HG03354 (cell line): ENCODE measurements at regions not wholly inside any gene's neighbourhood (a gene's known extent, or its start where the extent isn't known, plus 50 kb on each side); places are given as distances from the start of the nearest gene placed in this dataset.
A peak's percentile ranks its signal among the peaks of the same experiment; 100 is the strongest.
"Not testable (repeated sequence)": the region's sequence is repeated elsewhere in the genome, so short reads cannot be mapped to it uniquely, and the experiment has no call there.

Experiments used
- ATAC-seq: cut with Tn5 transposase; IDR thresholded peaks from one replicate; pipeline ENCODE4 v1.9.1; 2021; ENCODE audit warnings: mild to moderate bottlenecking; ENCODE audit not compliant: unreplicated experiment, poor library complexity, severe bottlenecking

DNA sequence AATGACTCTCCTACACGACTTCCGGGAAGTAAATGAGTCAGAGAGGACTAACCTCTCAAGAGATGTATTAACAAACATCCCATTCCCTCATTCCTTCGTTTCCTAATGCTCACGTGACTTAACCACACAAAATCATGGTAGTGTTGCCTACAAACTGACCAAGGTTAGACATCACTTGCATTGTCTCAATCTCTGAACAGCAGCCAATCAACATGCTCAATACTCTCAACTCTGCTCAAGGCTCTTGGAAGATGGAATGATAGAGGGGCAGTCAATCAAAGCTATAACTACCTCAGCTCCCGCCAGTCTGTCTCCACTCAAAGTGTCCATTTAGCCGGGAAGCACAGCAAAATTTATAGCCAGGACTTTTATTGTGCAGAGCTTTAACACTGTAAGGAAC lies 143.8 kb upstream of the PIK3R1 start:
- no peak for ATAC-seq

DNA sequence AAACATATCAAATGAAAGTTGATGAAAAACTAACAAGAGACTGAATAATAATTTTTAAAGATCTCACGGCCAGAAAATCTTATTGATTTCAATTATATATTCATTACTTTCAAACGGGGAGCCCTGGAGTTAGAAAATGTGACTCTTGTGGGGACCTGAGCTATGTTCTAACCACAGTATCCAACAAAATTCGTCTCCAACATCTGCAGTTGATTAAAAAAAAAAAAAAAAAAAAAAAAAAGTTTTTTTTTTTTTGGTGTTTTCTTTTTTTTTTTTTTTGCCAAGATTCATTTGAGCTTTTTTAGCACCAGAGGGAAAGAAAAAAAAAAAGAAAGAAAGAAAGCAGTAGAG lies 144.3 kb upstream of the PIK3R1 start:
- no peak for ATAC-seq

GRCh38 chr5:68070591-68071281 lies 144.8 kb upstream of the PIK3R1 start:
- peak; percentile 95 for ATAC-seq

DNA sequence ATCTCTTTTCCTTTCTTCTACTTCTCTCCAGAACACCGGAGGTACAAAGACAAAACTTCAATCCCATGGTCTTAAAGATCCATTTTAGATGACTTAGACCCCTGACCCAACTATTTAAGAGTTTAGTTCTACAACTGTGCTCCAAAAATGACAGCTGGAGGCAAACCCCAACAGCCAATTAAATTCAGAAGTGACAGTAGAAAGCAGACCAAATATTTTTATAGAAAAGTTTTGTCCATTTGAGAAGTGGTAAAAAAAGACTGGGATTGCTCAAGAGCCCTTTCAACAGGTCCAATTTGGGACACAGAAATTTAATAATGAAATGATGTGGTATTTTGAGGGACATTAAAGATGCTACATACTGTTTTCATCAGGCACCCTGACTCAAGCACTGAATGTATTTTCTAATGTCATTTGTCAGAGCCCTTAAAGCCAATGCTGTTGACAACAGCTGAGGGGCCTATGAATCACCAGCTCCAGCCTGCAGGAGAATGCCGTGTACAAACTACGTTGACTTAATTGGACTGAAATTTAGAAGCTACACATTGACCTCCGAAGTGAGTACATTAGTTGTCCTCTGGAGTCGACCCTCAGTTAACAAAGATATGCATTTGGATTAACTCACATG lies 147.5 kb upstream of the PIK3R1 start:
- ATAC-seq = no peak

DNA sequence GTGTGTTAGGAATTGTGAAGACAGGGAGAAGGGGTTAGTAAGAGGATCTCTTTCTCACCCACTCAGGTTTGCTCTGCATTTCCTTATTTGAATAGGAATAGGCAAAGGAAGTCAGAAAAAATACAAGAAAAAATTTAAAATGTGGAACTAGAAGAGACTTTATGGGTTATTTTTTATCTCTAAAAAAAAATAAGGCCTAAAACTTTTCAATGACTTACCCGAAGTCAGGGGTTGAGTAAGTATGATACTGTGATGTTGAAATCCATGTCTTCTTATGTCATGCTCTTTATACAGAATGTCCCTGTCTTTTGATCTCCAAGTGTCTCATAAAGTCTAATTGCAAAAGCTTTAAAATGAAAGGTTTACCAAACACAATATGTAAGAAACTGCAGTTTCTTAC lies 148.3 kb upstream of the PIK3R1 start:
- ATAC-seq = no peak

DNA sequence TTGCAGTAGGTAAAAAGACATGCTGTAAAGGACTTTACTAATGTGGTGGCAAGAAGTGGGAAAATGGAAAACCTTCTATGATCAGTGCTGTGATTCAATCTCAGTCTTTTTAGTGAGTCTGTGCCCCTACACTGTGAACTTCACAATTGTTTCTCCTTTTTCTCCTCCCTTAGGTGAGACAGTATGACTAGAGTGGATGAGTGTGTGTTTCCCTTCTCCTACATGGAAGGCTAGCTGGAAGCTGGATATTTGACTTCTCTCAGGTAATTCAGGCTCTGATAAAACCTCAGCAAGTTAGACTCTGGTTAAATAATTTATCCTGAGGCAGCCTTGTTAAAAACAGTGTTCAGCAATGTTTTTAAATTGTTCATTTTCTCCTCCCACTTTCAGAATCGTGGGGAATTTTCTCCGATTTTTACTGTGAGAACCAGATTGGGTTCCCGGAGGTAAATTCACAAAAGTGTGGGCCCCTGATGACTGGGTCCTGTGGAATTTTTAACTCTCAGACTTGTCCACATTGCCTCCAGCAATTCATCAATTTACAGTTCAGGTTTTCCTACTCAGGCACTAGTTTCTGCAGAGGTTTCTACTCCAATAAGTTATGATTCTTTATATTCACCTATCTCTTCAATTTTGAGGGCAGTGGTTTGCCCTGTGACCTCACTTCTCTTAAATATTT lies 149.1 kb upstream of the PIK3R1 start:
- ATAC-seq = no peak

DNA sequence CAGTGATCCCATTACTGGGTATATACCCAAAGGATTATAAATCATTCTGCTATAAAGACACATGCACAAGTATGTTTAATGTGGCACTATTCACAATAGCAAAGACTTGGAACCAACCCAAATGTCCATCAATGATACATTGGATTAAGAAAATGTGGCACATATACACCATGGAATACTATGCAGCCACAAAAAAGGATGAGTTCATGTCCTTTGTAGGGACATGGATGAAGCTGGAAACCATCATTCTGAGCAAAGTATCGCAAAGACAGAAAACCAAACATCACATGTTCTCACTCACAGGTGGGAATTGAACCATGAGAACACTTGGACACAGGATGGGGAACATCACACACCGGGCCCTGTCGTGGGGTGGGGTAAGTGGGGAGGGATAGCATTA lies 150.2 kb upstream of the PIK3R1 start:
- not testable (repeated sequence) for ATAC-seq

DNA sequence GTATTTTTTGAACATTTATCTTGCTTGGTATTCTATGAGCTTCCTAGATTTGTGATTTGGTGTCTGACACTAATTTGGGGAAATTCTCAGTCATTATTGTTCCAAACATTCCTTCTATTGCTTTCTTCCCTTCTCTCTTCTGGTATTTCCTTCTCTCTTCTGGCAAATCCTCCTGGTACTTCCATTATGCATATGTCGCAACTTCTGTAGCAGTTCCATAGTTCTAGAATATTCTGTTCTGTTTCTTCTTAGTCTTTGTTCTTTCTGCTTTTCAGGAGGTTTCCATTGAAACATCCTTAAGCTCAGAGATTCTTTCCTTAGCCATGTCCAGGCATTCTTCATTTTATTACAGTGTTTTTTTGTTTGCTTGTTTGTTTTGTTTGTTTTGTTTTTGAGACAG lies 155.2 kb upstream of the PIK3R1 start:
- ATAC-seq = no peak

- ATAC-seq = no peak
These were observed 158.4 kb upstream of the PIK3R1 start for GRCh38 chr5:68057191-68057590.

DNA sequence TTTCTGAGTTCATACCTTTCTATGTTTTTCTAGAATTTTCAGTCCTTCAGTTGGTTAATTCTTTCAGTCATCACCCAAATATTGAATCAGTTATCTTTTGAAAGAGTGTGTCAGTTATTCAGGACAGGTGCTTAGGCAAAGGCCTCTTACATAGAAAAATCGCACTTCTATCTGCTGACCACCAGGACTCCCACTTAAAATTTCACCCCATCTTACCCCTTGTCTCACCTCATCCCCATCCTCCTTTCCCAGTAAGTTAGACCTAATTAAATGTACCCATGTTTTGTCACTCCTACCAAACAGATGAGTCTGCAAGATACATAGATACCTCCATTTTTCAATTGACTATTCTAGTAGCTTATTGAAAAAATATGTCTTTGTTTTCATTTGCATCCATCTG lies 159.9 kb upstream of the PIK3R1 start:
- no peak for ATAC-seq

DNA sequence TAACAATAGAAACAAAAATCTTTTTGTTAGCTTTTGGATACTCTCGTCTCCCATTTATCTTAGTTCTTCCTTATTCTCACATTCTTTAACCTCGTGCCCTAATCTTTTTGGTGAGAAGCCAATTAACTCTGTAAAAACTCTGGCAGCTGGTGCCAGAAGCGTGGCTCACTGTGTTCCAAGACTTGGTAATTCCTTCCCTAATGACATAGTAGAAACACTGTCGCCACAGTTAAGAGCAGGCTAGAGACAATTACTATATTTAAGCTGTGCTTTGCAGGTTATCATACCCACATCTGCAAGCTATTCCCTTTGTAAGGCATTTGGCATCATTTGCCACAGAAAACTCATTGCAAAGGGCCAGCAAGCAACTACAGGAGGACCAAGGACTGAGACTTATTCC lies 160.9 kb upstream of the PIK3R1 start:
- ATAC-seq = no peak

DNA sequence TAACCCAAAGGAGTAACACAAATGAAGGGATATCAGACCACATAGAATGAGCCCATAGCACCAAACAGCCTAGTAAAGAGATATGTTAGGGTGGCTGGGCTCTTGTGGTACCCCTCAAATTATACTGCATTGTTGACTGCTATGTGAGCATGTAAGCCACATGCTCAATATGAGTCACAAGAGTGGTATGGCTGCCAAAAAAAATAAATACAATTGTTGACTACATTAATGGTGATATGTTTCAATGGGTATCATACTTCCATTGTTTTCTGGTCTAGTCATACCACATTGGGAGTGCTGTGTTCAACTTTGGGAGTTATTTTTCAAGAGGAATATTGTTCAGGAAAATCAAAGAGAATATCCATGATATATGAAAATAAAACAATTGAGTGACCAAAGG lies 162.4 kb upstream of the PIK3R1 start:
- no peak for ATAC-seq

DNA sequence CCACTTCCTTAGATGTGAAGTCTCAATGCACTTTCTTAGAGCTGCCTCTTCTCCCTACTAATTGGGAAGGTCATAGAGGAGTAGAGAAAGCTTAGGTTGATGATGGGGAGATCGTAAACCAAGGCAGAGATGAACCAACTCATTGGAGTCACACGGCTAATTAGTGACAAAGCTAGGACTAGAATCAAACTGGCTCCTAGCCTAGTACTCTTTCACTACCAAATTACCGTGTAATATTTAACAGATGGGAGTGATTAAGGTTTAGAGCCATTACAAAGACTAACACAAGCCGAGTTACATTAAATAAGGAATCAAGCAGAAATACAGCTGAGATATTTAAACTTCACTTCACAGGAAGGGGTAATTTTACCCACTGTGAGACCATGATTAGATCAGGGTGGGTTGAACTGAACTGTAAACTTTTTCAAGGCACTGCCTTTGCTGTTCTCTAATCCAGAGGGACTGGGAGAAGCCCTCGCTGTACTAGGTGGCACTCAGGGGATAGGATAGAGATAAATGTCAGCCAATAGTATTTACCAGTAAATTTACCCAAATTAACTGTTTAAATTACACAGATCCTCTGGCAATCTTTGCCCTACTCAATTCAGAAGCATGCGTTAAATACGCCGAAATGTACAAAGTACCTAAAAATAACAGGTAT lies 166.4 kb upstream of the PIK3R1 start:
- no peak for ATAC-seq

DNA sequence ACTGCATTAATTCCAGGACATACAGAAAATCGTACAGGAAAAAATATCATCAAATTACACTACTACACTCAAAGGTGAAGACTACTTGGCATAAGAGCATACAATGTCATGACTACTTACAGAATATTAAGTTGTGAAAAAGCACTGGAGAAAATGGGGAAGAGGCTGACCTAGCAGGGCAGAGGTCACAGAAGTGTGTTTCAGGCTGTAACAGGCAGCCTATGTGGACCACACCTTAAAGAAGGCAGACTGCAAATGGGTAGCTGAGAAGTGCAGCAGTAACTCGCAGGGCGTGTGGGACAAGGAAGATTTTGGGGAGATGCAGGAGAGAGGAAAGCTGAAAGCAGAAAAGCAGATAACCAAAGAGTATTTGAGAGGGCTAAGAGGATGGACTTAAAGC lies 167.0 kb upstream of the PIK3R1 start:
- no peak for ATAC-seq

GRCh38 chr5:68048054-68048453 lies 167.5 kb upstream of the PIK3R1 start:
- not testable (repeated sequence) for ATAC-seq

DNA sequence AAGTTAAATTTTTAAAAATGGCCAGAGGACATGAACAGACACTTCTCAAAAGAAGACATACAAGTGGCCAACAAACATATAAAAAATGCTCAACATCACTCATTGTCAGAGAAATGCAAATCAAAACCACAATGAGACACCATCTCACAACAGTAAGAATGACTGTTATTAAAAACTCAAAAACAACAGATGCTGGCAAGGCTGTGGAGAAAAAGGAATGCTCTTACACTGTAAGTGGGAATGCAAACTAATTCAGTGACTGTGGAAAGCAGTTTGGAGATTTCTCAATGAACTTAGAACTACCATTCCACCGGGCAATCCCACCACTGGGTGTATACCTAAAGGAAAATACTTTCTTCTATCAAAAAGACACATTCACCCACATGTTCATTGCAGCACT lies 168.5 kb upstream of the PIK3R1 start:
- ATAC-seq = no peak

DNA sequence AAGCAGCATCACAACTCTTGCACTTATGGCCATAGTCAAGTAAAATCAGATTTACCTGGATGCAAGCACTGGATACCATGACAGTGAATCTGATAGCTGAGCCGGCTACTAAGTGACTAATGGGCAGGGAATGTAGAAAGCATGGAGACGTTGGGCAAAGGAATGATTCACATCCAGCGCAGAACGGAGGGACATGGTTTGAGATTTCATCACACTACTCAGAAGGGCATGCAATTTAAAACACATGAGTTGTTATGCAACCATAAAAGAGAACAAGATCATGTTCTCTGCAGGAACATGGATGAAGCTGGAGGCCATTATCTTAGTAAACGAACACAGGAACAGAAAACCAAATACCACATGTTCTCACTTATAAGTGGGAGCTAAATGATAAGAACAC lies 169.1 kb upstream of the PIK3R1 start:
- ATAC-seq = no peak

GRCh38 chr5:68041293-68041692 lies 174.3 kb upstream of the PIK3R1 start:
- ATAC-seq = peak; percentile 89

DNA sequence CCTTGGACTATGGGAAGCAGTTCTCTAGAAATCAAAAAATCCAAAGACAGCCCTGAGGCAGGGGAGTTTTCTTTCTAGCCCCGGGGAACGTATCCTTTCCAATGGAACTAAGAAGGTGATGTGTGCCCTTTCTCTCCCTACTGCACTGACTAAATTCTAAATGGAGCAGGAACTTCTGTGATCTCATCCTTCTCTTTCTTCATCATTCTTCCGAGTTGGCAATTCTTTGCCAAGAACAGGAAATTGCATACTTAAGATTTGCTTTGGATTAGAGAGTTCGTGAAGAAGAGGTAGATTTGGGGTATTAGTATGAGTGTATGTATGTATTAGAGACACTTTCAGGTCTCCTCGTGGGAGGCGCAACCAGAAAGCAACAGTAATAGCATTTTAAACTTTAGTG lies 178.0 kb upstream of the PIK3R1 start:
- no peak for ATAC-seq

DNA sequence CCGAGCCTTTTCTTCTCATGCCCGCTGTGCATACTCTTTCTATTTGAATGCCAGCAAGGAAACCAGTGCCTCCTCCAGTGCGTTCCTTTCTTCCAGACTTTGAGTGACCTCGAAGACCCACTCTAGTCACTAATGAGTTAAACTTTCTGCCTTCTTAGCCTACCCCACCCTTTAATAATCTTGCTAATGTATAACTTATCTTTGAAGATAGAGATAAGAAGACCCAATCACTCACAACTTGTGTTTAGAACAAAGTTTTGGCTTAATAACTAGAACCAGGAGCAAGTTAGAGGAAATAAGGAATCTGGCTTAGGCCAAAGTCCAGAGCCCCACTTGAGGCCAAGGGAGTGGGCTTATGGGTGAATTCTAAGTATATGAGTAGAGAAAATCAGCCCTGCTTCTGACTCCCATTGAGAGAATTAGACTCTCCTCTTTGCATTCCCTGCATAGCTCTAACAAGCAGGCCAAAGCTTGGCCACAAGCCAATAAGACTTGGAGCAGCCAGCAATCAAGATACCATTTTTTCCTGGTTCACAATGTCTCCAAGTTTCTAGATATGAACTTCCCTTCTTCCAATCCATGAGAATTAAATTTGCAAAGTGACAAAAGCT lies 181.5 kb upstream of the PIK3R1 start:
- no peak for ATAC-seq
